Heart left ventricle (tissue), 16 donors: ENCODE measurements at regions not wholly inside any gene's neighbourhood (a gene's known extent, or its start where the extent isn't known, plus 50 kb on each side); places are given as distances from the start of the nearest gene placed in this dataset.
"Not testable (repeated sequence)": the region's sequence is repeated elsewhere in the genome, so short reads cannot be mapped to it uniquely, and the experiment has no call there.

Experiments
- ATAC-seq, 4 donors: fragments of 200-7000 bp; cut with Tn5 transposase; one replicate each; pipeline ENCODE4 v1.9.1; 2020 to 2022; ENCODE audit warnings: moderate library complexity in 4 of 4, mild to moderate bottlenecking in 3 of 4, moderate number of reproducible peaks in 1 of 4
- DNase-seq, 5 donors: peaks; one replicate each; pipeline ENCODE4 v3.0.0-alpha.2; 2020
- H3K27ac ChIP-seq, 12 donors: fragments of 200-600 bp; sonication (generic) in 4 of 12; one replicate each; pipeline versions ENCODE4 v1.5.0 to v1.8.0; 2016 to 2022; ENCODE audit warnings: mild to moderate bottlenecking in 2 of 12
- H3K27me3 ChIP-seq, 9 donors: fragments of 200-600 bp; sonication (generic) in 2 of 9; one replicate each; pipeline versions ENCODE4 v1.5.1 to v1.8.0; 2016 to 2022; ENCODE audit warnings: mild to moderate bottlenecking in 3 of 9
- H3K36me3 ChIP-seq, 9 donors: fragments of 200-600 bp; sonication (generic) in 2 of 9; one replicate each; pipeline versions ENCODE4 v1.5.0 to v1.8.0; 2018 to 2022; ENCODE audit warnings: mild to moderate bottlenecking in 2 of 9
- H3K4me1 ChIP-seq, 12 donors: fragments of 200-600 bp; sonication (generic) in 4 of 12; one replicate each; pipeline versions ENCODE4 v1.5.0 to v1.8.0; 2016 to 2022; ENCODE audit warnings: mild to moderate bottlenecking in 3 of 12
- H3K4me3 ChIP-seq, 12 donors: fragments of 200-600 bp; sonication (generic) in 4 of 12; one replicate each; pipeline versions ENCODE4 v1.5.0 to v1.8.0; 2017 to 2022; ENCODE audit warnings: mild to moderate bottlenecking in 9 of 12, moderate library complexity in 4 of 12
- H3K9me3 ChIP-seq, 12 donors: fragments of 200-600 bp; sonication (generic) in 4 of 12; one replicate each; pipeline versions ENCODE4 v1.5.0 to v1.8.0; 2016 to 2022; ENCODE audit warnings: mild to moderate bottlenecking in 1 of 12
- POLR2A ChIP-seq, 2 donors: fragments of 450-650 bp; IDR thresholded peaks; one replicate each; pipeline ENCODE4 v1.6.1; 2017; ENCODE audit warnings: antibody characterized with exemption in 2 of 2, mild to moderate bottlenecking in 2 of 2, moderate library complexity in 2 of 2
- WGBS, 4 donors: extraction: QIAGEN DNeasy Blood & Tissue Kit in 2 of 4; methylation state at CpG; one replicate each; pipeline versions ENCODE4 v1.1.5 to v1.1.7; 2013 to 2018; 5-methylcytosine and 5-hydroxymethylcytosine counted together
- intact Hi-C, 10 donors: fragments of 100-400 bp; cut with DNase I; formaldehyde crosslinking; loops; one replicate each; pipeline versions ENCODE4 v1.11.1 to v1.14.2; 2022
- TF ChIP-seq, protein P1 (sequence below), 12 donors: fragments of 200-600 bp; sonication (generic) in 4 of 12; IDR thresholded peaks; one replicate each; pipeline versions ENCODE4 v1.5.0 to v1.8.0; 2018 to 2022; ENCODE audit warnings: antibody characterized with exemption in 12 of 12, mild to moderate bottlenecking in 5 of 12
- donor health status: ischemic (EF 13 %, LVEDD 7.1; RV severe dilation, severe dysfunction).
- donor health status: healthy with polysubstance abuse.
- donor health status: DM: no; HTN: yes; CAD: no.
- donor health status: DM: no; HTN: no; CAD: no.
- donor health status: ischemic (EF 25% LVEDD 6.9; RV normal size, moderate dysfunction).
- donor health status: ischemic (EF 25% LVEDD 5.7; RV mildly dilated, moderate dysfunction).
- donor health status: healthy.
- donor health status: DM: yes; HTN: yes; CAD: no.
- donor health status: ischemic (EF 35%, LVEDD 5.7; RV mildly dilated, moderate dysfunction).
- donor health status: nonischemic (EF 11% LVEDD 7.7; RV severe dilation, severe dysfunction).
- donor health status: DM: yes; HTN: yes; CAD: no.
- donor health status: PGD.
- donor health status: ischemic (EF 29% LVEDD 5.4; RV normal size, mild dysfunction).
- donor health status: nonischemic (EF 23%, LVEDD 6.1; RV moderate dilation, normal function).

DNA sequence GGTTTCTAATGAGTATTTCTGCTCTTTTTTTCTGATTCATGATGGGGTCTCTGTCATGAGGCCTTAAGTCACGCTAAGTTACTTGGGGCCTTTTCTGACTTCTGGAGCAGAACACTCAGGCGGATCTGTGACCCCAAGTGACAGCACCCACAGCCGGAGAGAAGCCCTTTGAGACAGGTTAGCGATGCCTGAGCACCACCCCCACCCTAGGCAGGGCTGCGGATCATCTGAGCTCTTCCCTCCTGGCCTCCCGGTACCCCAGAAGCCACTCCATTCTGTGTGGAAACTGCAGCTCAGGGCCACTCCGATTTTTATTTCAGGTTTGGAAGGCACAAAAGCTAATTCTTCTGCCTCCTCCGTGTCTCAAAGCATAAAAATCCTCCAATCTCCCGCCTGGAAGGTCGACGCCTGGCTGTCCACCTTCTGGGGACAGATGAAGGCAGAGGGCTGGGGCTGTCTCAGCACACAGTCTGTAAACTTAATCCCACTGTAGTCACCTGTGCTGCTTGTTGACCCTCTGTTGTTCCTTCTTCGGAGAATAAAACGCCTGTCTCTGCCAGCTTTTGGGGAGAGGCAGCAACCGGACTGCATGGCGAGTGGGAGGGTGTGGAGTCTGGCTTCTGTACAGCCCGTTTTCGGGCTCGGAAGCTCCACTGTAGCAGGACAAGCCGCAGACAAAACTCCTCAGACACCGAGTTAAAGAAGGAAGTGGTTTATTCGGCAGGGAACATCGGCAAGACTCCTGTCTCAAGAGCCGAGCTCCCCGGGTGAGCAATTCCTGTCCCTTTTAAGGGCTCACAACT, 88.8 kb downstream of the SPRY4 start:
- Histone ChIP-seq H3K36me3 (no peaks in the 10 kb centered on the region), H3K4me3 (no peak overlapping the region), H3K27me3 (no peaks in the 10 kb centered on the region), H3K9me3 (no peaks in the 10 kb centered on the region), H3K27ac (no peak overlapping the region), H3K4me1 (peaks cover 0 to 10% (median 0%) of the 10 kb centered on the region in 12 donors)
- ATAC-seq (no peak), DNase-seq (no peak)
- 88 to 92% (median 91%) methylated on average over 24 of the region's 24 CpGs for WGBS, 4 donors
- TF ChIP-seq, protein P1, sequence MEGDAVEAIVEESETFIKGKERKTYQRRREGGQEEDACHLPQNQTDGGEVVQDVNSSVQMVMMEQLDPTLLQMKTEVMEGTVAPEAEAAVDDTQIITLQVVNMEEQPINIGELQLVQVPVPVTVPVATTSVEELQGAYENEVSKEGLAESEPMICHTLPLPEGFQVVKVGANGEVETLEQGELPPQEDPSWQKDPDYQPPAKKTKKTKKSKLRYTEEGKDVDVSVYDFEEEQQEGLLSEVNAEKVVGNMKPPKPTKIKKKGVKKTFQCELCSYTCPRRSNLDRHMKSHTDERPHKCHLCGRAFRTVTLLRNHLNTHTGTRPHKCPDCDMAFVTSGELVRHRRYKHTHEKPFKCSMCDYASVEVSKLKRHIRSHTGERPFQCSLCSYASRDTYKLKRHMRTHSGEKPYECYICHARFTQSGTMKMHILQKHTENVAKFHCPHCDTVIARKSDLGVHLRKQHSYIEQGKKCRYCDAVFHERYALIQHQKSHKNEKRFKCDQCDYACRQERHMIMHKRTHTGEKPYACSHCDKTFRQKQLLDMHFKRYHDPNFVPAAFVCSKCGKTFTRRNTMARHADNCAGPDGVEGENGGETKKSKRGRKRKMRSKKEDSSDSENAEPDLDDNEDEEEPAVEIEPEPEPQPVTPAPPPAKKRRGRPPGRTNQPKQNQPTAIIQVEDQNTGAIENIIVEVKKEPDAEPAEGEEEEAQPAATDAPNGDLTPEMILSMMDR (IDR thresholded peaks at IDR 0.05): no peak
- TF ChIP-seq POLR2A (IDR thresholded peaks at IDR 0.05): no peak
- intact Hi-C loops: no loop called here

DNA sequence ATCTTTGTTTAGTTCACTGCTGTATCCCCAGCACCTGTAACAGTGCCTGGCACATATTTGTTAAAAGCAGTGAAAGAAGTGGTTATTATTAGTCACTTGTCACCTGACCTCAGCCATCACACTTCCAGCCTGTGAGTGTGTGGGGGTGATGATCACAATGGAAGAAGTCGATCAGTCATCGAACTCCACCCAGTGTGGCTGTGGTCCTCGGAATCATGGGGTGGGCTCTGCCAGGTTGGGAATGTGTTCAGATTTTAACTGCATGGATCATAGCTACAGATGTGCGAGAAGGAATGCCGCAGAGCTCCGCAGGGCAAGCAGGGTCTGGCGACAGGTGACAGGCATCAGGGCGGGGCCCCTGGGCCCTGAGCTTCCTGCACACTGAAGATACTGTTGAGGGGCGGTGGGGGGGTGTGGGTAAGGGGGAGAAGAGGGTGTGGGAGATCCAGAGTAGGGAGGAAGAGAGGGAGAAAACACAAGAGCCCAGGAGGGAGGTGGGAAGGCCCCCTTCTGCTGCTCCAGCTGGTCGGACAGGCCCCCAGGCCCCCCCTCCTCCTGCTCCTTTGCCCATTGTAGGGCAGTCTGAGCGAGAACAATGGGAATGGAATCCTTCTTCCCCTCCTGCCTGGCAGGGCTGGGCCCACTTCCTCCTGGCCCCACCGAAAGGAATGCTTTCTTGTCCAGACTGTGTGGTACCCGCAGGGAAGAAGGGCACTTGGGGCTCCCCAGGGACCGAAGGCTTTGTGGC, 89.6 kb downstream of the SPRY4 start:
- Histone ChIP-seq H3K36me3 (no peaks in the 10 kb centered on the region), H3K4me1 (peaks cover 0 to 10% (median 0%) of the 10 kb centered on the region in 12 donors), H3K4me3 (no peak overlapping the region), H3K27ac (no peak overlapping the region), H3K9me3 (no peaks in the 10 kb centered on the region), H3K27me3 (no peaks in the 10 kb centered on the region)
- intact Hi-C loops: no loop called here
- WGBS, 4 donors: 59 to 65% (median 59%) methylated on average over 10 to 14 of the region's 14 CpGs
- TF ChIP-seq, protein P1 (IDR thresholded peaks at IDR 0.05): no peak
- no peak for TF ChIP-seq POLR2A (IDR thresholded peaks at IDR 0.05)
- ATAC-seq: peak in 2 of 4 donors; percentile 20 to 33
- DNase-seq: no peak

DNA sequence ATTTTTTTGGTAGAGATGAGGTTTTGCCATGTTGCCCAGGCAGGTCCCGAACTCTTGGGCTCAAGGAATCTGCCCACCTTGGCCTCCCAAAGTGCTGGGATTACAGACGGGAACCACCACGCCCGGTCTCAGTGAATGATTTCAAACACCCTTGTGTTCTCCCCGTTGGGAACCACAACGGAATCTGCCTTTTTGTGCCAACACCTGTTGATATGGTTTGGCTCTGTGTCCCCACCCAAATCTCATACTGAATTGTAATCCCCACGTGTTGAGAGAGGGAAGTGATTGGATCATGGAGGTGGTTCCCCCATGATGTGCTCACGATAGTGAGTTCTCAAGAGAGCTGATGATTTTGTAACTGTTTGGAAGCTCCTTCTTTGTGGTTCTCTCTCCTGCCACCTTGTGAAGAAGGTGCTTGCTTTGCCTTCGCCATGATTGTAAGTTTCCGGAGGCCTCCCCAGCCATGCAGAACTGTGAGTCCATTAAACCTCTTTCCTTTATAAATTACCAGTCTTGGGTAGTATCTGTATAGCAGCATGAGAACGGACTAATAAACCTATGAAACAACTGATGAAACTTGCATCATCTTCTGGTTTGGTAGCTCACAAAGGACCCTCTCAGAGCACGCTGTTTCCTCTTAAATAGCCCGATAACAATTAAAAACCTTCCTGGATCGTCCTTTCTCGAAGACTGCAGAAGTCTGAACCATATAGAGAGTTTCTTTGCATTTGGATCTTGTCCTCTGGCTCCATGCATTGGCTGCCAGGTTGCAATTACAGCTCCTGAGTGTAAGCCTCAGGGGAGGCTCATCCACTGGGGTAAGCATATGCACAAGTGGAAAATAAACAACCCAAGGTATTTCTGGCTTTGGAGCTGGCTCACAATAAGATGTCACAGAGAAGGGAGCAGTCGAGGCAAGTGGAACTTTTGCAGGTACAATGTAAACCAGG, 91.5 kb downstream of the SPRY4 start:
- no peak for TF ChIP-seq POLR2A (IDR thresholded peaks at IDR 0.05)
- TF ChIP-seq, protein P1 (IDR thresholded peaks at IDR 0.05): no peak
- intact Hi-C loops: no loop called here
- DNase-seq (no peak), ATAC-seq (no peak)
- Histone ChIP-seq H3K27me3 (no peaks in the 10 kb centered on the region), H3K27ac (no peak overlapping the region), H3K4me1 (peaks cover 0 to 10% (median 0%) of the 10 kb centered on the region in 12 donors), H3K4me3 (no peak overlapping the region), H3K36me3 (no peaks in the 10 kb centered on the region), H3K9me3 (no peaks in the 10 kb centered on the region)
- WGBS, 4 donors: 86 to 90% (median 87%) methylated on average over 16 of the region's 16 CpGs

DNA sequence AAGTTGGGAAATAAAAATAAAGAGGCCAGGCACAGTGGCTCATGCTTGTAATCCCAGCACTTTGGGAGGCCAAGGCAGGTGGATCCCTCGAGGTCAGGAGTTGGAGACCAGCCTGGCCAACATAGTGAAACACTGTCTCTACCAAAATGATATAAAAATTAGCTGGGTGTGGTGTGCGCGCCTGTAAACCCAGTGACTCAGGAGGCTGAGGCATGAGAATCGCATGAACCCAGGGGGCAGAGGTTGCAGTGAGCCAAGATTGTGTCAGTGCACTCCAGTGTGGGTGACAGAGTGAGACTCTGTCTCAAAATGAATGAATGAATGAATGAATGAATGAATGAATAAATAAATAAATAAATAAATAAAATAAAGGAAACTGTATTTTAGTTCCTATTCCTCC, 93.9 kb downstream of the SPRY4 start:
- intact Hi-C loops, DNase-seq, H3K9me3 ChIP-seq, H3K4me1 ChIP-seq, H3K4me3 ChIP-seq, H3K27ac ChIP-seq, H3K27me3 ChIP-seq, ATAC-seq, H3K36me3 ChIP-seq: not testable (repeated sequence)
- 80 to 93% (median 88%) methylated on average over 4 of the region's 4 CpGs for WGBS, 4 donors
